ENCODE measurements at regions not wholly inside any gene's neighbourhood (a gene's known extent, or its start where the extent isn't known, plus 50 kb on each side); places are given as distances from the start of the nearest gene placed in this dataset.

GRCh38 chr2:236971919-236972381 is 113.7 kb upstream of the COPS8 start:
- peaks cover 5% of the 10 kb centered on the region in 2 donors for H3K27me3 ChIP-seq (ENCODE audit: control insufficient read depth in 1 of 2, insufficient read depth in 2 of 2, low read length in 2 of 2)
- no peak overlapping the region for H3K9ac ChIP-seq (ENCODE audit: low read length in 2 of 2)
- no peaks in the 10 kb centered on the region for H3K36me3 ChIP-seq (ENCODE audit: control insufficient read depth in 2 of 2, insufficient read depth in 2 of 2, low read length in 2 of 2)
- H3K4me3 ChIP-seq (ENCODE audit: low read length in 2 of 2): no peak overlapping the region
- H3K27ac ChIP-seq (ENCODE audit: low read length): no peak overlapping the region
- no peaks in the 10 kb centered on the region for H3K4me1 ChIP-seq (ENCODE audit: control insufficient read depth, insufficient read depth, low read length)
- H3K9me3 ChIP-seq (ENCODE audit: control insufficient read depth in 2 of 2, low read length in 2 of 2): peaks cover 0 to 3% of the 10 kb centered on the region in 2 donors

- Histone ChIP-seq H3K27ac (ENCODE audit: low read length) (no peak overlapping the region), H3K27me3 (ENCODE audit: control insufficient read depth in 1 of 2, insufficient read depth in 2 of 2, low read length in 2 of 2) (peaks cover 5% of the 10 kb centered on the region in 2 donors), H3K9ac (ENCODE audit: low read length in 2 of 2) (no peak overlapping the region), H3K36me3 (ENCODE audit: control insufficient read depth in 2 of 2, insufficient read depth in 2 of 2, low read length in 2 of 2) (no peaks in the 10 kb centered on the region), H3K9me3 (ENCODE audit: control insufficient read depth in 2 of 2, low read length in 2 of 2) (peaks cover 0 to 3% of the 10 kb centered on the region in 2 donors), H3K4me3 (ENCODE audit: low read length in 2 of 2) (no peak overlapping the region), H3K4me1 (ENCODE audit: control insufficient read depth, insufficient read depth, low read length) (no peaks in the 10 kb centered on the region)
Measured at GRCh38 chr2:236972491-236973342, 113.0 kb upstream of the COPS8 start.

DNA sequence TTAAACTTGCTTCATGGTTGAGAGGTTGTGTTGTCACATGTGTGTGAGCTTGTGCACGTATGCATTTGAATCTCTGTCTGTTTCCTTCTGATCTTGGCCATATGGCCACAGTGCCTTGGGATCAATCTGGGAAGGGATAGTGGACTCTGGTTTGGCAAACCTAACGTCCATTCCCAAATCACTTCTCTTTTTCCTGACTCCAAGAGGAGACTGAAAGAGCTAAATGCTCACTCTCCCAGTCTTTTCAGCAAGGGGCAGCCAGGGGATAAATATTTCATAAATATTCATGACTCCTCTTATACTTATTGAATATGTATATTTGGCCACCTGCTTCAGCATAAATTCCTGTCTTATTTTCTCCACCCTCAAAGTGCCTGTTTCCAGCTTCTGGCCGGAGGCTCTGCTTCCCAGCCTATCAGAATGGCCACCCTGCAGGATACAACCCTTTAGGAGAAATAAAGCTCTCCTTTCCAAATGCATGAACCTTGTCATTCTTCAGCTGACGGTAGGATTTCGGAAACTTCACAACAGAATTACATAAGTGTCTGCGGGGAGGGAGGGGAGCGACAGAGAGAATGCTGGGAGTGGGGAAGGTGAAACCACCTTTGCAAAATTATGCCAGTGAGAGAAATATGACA is 112.2 kb upstream of the COPS8 start:
- Histone ChIP-seq H3K4me3 (ENCODE audit: low read length in 2 of 2) (no peak overlapping the region), H3K4me1 (ENCODE audit: control insufficient read depth, insufficient read depth, low read length) (no peaks in the 10 kb centered on the region), H3K9ac (ENCODE audit: low read length in 2 of 2) (no peak overlapping the region), H3K36me3 (ENCODE audit: control insufficient read depth in 2 of 2, insufficient read depth in 2 of 2, low read length in 2 of 2) (no peaks in the 10 kb centered on the region), H3K27ac (ENCODE audit: low read length) (no peak overlapping the region), H3K9me3 (ENCODE audit: control insufficient read depth in 2 of 2, low read length in 2 of 2) (peaks cover 0 to 3% of the 10 kb centered on the region in 2 donors), H3K27me3 (ENCODE audit: control insufficient read depth in 1 of 2, insufficient read depth in 2 of 2, low read length in 2 of 2) (peaks cover 5% of the 10 kb centered on the region in 2 donors)

DNA sequence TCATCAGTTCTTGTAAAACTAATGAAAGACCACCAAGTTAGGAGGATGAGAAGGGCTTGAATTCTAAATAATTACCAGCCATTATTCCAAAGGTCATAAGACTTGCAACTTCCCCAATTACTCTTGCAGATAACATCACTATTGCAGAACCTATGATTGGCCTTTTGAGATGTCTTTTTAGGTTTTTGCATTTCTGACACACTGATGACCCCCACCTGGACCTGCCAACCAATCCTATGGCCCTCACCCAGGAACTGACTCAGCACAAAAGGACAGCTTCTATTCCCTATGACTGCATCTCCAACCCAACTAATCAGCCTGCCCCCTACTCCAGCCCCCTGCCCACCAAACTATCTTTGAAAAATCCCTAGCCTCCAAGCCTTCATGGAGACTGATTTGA is 111.5 kb upstream of the COPS8 start:
- no peak overlapping the region for H3K4me3 ChIP-seq (ENCODE audit: low read length in 2 of 2)
- peaks cover 0 to 3% of the 10 kb centered on the region in 2 donors for H3K9me3 ChIP-seq (ENCODE audit: control insufficient read depth in 2 of 2, low read length in 2 of 2)
- H3K36me3 ChIP-seq (ENCODE audit: control insufficient read depth in 2 of 2, insufficient read depth in 2 of 2, low read length in 2 of 2): no peaks in the 10 kb centered on the region

GRCh38 chr2:236974752-236975151 is 110.9 kb upstream of the COPS8 start:
- Histone ChIP-seq H3K27me3 (ENCODE audit: control insufficient read depth in 1 of 2, insufficient read depth in 2 of 2, low read length in 2 of 2) (peaks cover 5% of the 10 kb centered on the region in 2 donors), H3K9ac (ENCODE audit: low read length in 2 of 2) (no peak overlapping the region), H3K27ac (ENCODE audit: low read length) (no peak overlapping the region), H3K4me1 (ENCODE audit: control insufficient read depth, insufficient read depth, low read length) (no peaks in the 10 kb centered on the region), H3K36me3 (ENCODE audit: control insufficient read depth in 2 of 2, insufficient read depth in 2 of 2, low read length in 2 of 2) (no peaks in the 10 kb centered on the region), H3K4me3 (ENCODE audit: low read length in 2 of 2) (no peak overlapping the region), H3K9me3 (ENCODE audit: control insufficient read depth in 2 of 2, low read length in 2 of 2) (peaks cover 0 to 3% of the 10 kb centered on the region in 2 donors)

More for the DNA sequence above, 111.5 kb upstream of the COPS8 start:
- no peak overlapping the region for H3K27ac ChIP-seq (ENCODE audit: low read length)
- H3K4me1 ChIP-seq (ENCODE audit: control insufficient read depth, insufficient read depth, low read length): no peaks in the 10 kb centered on the region
- H3K27me3 ChIP-seq (ENCODE audit: control insufficient read depth in 1 of 2, insufficient read depth in 2 of 2, low read length in 2 of 2): peaks cover 5% of the 10 kb centered on the region in 2 donors
- H3K9ac ChIP-seq (ENCODE audit: low read length in 2 of 2): no peak overlapping the region

- Histone ChIP-seq H3K36me3 (ENCODE audit: control insufficient read depth in 2 of 2, insufficient read depth in 2 of 2, low read length in 2 of 2) (no peaks in the 10 kb centered on the region), H3K4me1 (ENCODE audit: control insufficient read depth, insufficient read depth, low read length) (no peaks in the 10 kb centered on the region), H3K27me3 (ENCODE audit: control insufficient read depth in 1 of 2, insufficient read depth in 2 of 2, low read length in 2 of 2) (peaks cover 5% of the 10 kb centered on the region in 2 donors), H3K9ac (ENCODE audit: low read length in 2 of 2) (no peak overlapping the region), H3K27ac (ENCODE audit: low read length) (no peak overlapping the region), H3K9me3 (ENCODE audit: control insufficient read depth in 2 of 2, low read length in 2 of 2) (peaks cover 0 to 3% of the 10 kb centered on the region in 2 donors), H3K4me3 (ENCODE audit: low read length in 2 of 2) (no peak overlapping the region)
Measured at GRCh38 chr2:236975766-236976165, 109.9 kb upstream of the COPS8 start.

DNA sequence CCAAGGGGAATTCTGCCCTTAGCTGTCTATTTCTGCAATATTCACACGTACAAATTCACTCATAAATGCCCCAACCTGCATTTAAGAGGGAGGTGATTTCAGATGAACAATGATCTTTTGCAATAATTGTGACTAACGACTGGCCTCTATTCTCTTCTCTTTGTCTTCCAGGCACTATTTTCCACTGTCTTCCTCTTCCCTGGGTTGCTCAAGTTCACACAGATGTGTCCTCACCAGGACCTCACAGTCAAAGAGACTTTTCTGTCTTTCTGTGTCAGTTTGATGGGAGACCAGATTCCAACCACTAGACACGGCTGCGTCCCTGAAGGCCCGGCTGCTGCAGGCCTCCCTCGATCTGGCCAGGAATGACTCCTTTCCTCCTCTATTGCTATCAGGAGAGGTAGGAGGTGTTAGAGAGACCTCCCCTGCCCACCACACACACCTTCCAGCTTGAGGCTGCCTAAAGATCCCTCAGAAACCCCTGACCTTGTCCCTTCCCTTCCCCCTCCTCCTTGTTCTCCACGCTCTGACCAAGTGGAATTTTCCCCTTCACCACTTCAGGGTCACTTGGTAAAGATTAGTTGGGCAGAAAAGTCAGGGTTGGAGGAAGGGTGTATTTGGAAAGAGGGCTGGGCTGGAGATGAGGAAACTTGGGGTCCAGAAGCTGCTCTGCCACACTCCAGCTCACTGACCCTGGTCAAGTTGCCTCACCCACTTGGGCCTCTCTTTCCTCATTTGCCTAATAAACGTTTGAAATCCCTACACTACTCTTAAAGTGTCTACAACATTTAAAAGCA is 109.2 kb upstream of the COPS8 start:
- no peaks in the 10 kb centered on the region for H3K4me1 ChIP-seq (ENCODE audit: control insufficient read depth, insufficient read depth, low read length)
- no peak overlapping the region for H3K27ac ChIP-seq (ENCODE audit: low read length)
- H3K4me3 ChIP-seq (ENCODE audit: low read length in 2 of 2): no peak overlapping the region
- no peaks in the 10 kb centered on the region for H3K36me3 ChIP-seq (ENCODE audit: control insufficient read depth in 2 of 2, insufficient read depth in 2 of 2, low read length in 2 of 2)
- no peak overlapping the region for H3K9ac ChIP-seq (ENCODE audit: low read length in 2 of 2)
- H3K27me3 ChIP-seq (ENCODE audit: control insufficient read depth in 1 of 2, insufficient read depth in 2 of 2, low read length in 2 of 2): peaks cover 5% of the 10 kb centered on the region in 2 donors
- peaks cover 0 to 3% of the 10 kb centered on the region in 2 donors for H3K9me3 ChIP-seq (ENCODE audit: control insufficient read depth in 2 of 2, low read length in 2 of 2)

- Histone ChIP-seq H3K4me1 (ENCODE audit: control insufficient read depth, insufficient read depth, low read length) (no peaks in the 10 kb centered on the region), H3K4me3 (ENCODE audit: low read length in 2 of 2) (no peak overlapping the region), H3K27ac (ENCODE audit: low read length) (no peak overlapping the region), H3K27me3 (ENCODE audit: control insufficient read depth in 1 of 2, insufficient read depth in 2 of 2, low read length in 2 of 2) (peaks cover 1 to 3% of the 10 kb centered on the region in 2 donors), H3K9me3 (ENCODE audit: control insufficient read depth in 2 of 2, low read length in 2 of 2) (peaks cover 0 to 3% of the 10 kb centered on the region in 2 donors), H3K36me3 (ENCODE audit: control insufficient read depth in 2 of 2, insufficient read depth in 2 of 2, low read length in 2 of 2) (no peaks in the 10 kb centered on the region), H3K9ac (ENCODE audit: low read length in 2 of 2) (no peak overlapping the region)
Measured at GRCh38 chr2:236977063-236977851, 108.4 kb upstream of the COPS8 start.

GRCh38 chr2:236977852-236978398 is 107.8 kb upstream of the COPS8 start:
- H3K9me3 ChIP-seq (ENCODE audit: control insufficient read depth in 2 of 2, low read length in 2 of 2): peaks cover under 1 to 4% of the 10 kb centered on the region in 2 donors
- H3K36me3 ChIP-seq (ENCODE audit: control insufficient read depth in 2 of 2, insufficient read depth in 2 of 2, low read length in 2 of 2): no peaks in the 10 kb centered on the region
- no peak overlapping the region for H3K4me3 ChIP-seq (ENCODE audit: low read length in 2 of 2)
- H3K27me3 ChIP-seq (ENCODE audit: control insufficient read depth in 1 of 2, insufficient read depth in 2 of 2, low read length in 2 of 2): no peaks in the 10 kb centered on the region
- no peak overlapping the region for H3K9ac ChIP-seq (ENCODE audit: low read length in 2 of 2)
- H3K27ac ChIP-seq (ENCODE audit: low read length): no peak overlapping the region
- no peaks in the 10 kb centered on the region for H3K4me1 ChIP-seq (ENCODE audit: control insufficient read depth, insufficient read depth, low read length)

GRCh38 chr2:236979664-236980063 is 106.0 kb upstream of the COPS8 start:
- H3K27me3 ChIP-seq (ENCODE audit: control insufficient read depth in 1 of 2, insufficient read depth in 2 of 2, low read length in 2 of 2): no peaks in the 10 kb centered on the region
- H3K9ac ChIP-seq (ENCODE audit: low read length in 2 of 2): no peak overlapping the region
- H3K27ac ChIP-seq (ENCODE audit: low read length): no peak overlapping the region
- H3K4me3 ChIP-seq (ENCODE audit: low read length in 2 of 2): no peak overlapping the region
- peaks cover 3 to 8% of the 10 kb centered on the region in 2 donors for H3K9me3 ChIP-seq (ENCODE audit: control insufficient read depth in 2 of 2, low read length in 2 of 2)
- no peaks in the 10 kb centered on the region for H3K4me1 ChIP-seq (ENCODE audit: control insufficient read depth, insufficient read depth, low read length)
- H3K36me3 ChIP-seq (ENCODE audit: control insufficient read depth in 2 of 2, insufficient read depth in 2 of 2, low read length in 2 of 2): no peaks in the 10 kb centered on the region

Data from stomach smooth muscle (tissue), 2 donors.